Stimulated activated CD4-positive, alpha-beta T cell treated with anti-CD3 and anti-CD28 coated beads, Interleukin-2, amount 100 ng/mL, for 48 hours (primary cell): ENCODE measurements at regions not wholly inside any gene's neighbourhood (a gene's known extent, or its start where the extent isn't known, plus 50 kb on each side); places are given as distances from the start of the nearest gene placed in this dataset.
"Not testable (repeated sequence)": the region's sequence is repeated elsewhere in the genome, so short reads cannot be mapped to it uniquely, and the experiment has no call there.

Source experiments
- DNase-seq, 2 donors: peaks; one replicate each; pipeline ENCODE4 v3.0.0-alpha.2; 2020

DNA sequence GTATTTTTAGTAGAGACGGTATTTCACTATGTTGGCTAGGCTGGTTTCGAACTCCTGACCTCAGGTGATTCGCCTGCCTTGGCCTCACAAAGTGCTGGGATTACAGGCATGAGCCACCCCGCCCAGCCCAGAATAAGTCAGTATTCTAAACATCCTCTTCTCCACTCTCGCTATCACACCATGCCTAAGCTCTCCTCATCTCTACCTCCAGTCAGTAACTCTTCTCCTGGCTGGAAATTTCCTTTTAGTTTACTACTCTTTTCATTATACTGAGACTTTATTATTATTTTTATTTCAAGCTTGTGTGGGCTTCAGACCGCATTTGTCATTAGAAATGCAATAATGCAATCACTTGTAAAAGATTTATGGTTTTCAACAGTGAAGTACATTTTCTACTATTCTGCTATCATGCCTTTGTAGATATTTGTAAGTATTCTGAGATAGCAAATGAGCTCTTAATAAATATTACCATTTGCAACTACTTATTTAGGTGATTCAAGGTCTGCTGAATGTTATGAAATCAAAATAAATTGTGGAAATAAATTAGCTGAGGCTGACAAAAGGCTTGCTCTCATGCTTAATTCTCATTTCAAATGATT lies 617.3 kb upstream of the GOT2 start:
- no peak for DNase-seq

DNA sequence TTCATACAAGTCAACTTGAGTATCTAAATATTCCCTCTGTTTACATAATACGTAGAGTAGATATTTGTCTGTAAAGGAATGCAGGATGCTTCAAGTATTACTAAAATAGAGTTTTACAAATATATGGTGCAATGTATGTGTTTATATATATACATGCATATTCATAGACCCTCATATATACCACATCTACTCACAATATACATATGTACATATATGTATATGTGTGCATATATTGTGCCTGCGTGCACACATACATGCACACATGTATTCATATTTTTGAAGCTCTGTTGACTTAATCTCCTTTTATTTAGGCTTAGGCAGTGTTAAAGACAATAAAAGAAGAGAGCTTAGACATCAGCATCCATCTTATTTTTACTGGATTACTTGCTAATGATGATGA lies 616.6 kb upstream of the GOT2 start:
- no peak for DNase-seq

DNA sequence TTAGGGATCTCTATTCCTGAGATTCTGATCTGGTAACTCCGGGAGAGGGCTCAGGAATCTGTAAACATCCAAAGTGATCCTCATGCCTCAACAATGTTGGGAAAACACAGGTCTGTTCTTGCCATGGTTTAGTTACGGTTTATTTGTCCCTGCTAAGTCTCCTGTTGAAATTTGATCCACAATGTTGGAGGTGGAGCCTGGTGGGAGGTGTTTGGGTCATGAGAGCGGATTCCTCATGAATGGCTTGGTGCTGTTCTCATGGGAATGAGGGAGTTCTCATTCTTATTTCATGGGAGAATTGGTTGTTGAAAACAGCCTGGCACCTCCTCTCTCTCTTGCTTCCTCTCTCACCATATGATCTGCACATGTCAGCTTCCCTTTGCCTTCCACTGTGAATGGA lies 608.6 kb upstream of the GOT2 start:
- DNase-seq, result no peak

DNA sequence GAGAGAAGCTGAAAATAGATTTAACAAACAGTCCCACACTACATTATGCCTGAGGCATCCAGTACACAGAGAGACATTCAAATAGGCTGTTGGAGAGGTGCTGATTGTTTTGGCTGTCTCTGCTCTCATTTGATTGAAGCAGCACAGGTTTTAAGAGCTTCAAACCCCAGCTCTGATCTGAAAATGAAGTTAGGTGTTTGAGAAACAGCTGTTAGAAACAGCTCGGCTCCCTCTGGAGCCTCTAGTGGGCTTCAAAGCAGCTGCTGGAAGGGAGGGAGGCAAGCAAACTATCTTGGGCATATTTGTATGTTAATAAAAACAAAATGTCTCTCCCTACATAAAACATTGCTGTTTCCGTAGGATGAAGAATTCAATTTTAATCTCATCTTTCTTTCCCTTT lies 607.3 kb upstream of the GOT2 start:
- DNase-seq, result no peak

DNA sequence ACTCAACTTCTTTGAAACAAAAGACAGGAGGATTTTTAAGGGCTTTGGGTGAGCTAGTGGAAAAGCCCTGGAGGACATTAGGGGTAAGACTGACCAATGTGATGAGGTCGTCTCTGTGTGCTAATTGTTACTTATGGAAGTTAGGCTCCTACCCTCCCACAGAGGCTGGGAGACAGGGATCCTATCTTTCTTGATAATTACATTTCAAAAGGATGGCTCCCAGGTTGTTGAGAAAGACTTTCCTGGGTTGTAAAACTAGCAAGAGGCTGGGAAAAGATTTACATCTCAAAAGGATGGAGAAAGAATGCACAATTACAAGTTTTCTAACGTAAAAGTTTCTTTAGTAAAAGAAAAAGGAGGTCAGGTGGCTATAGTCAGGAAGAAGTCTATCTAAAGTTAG lies 605.8 kb upstream of the GOT2 start:
- no peak for DNase-seq

DNA sequence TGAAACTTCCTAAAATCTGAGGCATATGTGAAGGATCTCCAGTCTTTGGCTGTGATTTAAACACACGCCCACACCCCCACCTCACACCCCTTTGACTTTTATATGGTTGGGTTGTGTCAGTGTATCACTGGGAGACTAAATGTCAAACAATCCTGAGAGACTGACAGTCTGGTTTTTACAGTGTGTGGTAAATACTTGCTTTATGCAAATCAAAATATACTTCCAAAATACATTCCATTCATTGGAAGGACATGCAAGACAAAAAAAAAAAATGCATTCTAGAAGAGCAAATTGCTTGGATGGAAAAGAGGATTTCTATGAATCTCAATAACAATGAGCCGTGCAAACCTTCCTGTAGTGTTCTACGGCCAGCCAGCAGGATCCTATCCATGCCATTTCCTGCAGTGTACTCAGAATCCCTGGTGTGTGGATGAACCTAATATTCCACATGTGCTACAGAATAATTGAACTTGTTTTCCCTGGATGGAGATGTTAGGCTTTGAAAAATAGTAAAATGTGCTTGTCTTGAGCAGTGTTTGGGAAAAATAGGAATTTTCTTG lies 602.1 kb upstream of the GOT2 start:
- no peak for DNase-seq

DNA sequence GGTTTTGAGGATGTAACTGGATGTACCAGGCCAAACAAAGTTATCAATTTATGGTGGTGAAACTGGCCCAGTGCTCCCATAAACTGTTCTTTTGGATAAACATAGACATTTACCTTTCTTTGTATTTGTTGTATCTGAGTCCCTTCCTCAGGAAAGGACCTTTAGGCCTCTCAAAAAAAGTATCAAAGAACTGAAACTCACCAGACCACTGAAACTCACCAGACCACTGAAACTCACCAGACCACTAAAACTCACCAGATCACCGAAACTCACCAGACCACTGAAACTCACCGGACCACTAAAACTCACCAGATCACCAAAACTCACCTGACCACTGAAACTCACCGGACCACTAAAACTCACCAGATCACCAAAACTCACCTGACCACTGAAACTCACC lies 597.6 kb upstream of the GOT2 start:
- not testable (repeated sequence) for DNase-seq

DNA sequence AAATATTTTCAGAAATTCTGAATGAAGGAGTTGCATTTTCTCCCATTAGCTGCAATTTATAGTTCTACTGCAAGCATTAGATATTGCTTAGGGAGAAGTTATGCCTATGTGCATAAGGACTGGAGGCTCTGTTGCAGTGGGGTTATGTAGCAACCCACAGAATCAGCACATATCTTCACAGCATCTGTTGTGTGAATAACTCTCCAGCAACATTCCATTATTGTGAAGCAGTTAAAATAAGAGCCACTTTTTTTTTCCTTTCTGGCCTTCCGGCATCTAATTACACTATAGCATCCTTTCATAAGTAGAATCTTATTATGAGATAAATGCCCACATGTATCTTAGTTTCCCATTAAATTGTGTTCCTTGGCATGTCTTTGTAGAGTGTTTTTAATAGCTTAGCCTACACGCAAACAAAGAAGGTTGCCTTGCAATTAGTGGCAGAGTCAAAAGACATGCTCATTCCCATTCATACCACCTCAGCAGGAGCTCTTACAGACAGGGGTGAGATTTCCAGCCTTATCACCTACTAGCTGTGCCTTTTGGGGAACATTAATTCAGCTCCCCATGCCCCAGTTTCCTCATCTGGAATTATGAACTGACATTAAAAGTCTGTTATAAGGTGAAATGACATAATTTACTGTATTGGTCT lies 596.0 kb upstream of the GOT2 start:
- DNase-seq, result no peak

DNA sequence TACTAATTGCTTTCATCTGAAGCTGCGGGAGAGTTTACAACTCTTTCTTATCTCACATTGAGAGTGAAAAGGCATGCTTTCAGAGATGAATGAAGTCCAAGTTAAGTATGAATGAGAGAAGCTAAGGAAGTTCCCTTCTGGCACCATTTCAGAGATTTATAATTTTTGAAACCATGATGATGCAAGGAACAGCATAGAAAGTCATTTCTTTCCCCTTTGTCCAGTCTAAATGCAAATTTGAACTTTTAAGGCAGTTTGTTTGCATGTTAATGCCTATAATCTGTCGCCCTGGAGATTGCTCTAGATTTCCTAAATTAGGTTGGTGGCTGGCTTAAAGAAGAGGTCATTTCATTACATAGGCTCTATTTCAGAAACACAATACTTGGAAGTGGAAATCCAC lies 594.8 kb upstream of the GOT2 start:
- DNase-seq, result no peak

DNA sequence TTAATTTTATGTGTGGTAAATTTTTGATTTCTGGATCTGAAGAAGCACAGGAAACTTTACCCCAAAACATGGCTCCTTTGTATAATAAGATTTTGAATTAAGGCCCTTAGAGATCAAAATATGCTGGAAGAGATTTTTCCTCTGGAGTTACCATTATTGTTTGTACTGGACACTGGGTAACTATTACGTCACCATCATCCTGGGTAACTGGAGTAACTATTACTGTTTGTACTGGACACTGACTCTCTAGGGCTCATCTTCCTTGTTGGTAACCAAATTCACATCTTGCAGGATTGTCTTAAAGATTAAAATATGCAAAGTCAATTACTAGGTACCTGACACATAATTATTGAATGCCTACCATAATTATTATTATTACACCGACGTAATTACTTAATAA lies 593.8 kb upstream of the GOT2 start:
- no peak for DNase-seq

DNA sequence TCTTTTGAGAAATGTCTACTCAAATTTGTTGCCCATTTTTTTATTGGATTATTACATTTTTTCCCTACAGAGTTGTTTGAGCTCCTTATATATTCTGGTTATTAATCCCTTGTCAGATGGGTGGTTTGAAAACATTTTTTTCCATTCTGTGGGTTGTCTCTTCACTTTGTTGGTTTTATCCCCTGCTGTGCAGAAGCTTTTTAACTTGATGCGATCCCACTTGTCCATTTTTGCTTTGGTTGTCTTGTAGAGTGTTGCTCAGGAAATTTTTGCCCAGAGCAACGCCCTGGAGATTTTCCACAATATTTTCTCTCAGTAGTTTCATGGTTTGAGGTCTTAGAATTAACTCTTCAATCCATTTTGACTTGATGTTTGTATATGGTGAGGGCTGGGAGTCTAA lies 592.8 kb upstream of the GOT2 start:
- no peak for DNase-seq

DNA sequence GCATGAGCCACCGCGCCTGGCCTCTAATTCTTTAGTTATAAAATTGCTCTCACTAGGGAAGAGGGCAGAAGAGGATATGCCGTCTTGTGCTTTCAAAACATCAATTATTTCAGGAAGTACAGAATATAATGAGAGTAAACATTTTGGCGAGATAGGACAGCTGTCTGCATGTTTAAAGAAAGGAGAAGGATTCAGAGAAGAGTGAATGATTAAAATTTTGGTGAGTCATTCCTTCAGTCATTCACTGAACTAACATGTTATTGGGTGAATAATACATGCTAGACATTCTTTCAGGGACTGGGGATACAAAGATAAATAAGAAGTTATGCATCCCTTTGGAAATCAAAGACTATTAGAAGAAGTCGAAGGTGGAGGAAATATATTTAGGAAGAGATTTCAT lies 590.3 kb upstream of the GOT2 start:
- no peak for DNase-seq

DNA sequence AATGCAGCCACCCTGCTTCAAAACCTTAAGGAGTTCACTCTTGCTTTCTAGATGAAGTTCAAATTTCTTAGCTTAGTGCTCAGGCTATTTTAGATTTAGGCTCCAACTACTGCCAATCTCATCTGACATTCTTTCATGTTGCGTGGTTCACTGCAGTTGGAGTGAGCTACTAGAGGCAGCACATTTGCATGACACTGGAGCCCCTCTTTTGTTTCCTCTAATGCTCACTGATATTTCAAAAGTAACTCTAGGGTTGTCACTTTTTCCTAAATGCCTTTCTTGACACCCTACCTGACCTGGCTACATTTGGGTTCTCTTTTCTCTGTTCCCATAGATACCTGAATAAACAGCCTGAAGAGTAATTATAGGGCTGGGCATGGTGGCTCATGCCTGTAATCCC lies 586.5 kb upstream of the GOT2 start:
- no peak for DNase-seq

DNA sequence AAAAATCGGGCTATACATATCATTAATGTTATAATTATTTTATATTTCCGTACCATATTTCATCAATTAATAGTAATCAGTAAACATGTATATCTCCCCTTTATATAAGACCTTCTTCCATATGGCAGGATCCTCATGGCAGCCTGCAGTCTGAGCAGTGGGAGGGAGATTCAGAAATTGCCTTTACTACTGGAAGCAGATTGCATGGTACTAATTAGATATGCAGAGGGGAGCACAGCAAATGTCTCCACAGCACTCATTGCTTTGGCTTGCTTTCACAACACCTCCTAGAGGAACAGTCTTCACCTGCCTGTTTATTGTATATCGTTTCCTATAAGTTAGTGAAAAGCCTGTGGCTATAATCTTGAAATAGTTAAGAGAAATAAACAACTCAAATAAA lies 585.8 kb upstream of the GOT2 start:
- DNase-seq, result no peak

DNA sequence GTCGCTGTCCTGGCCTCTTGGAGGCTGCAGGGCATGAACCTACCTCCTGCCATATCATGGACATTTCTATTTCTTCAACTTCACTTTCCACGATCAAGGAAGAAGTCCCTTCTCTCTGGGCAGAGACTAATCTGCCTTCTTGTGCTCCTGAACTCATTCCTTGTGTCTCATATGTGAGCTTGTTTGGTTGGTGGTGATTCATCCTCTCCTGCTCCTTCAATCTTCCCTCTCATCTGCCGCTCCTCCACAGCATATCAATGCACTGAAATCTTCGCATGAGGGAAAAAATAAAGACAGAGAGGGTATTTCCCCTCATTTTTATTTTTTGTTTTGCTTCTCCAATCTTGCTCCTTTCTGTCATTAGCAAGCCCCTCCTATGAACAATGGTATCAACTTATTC lies 571.7 kb upstream of the GOT2 start:
- no peak for DNase-seq

DNA sequence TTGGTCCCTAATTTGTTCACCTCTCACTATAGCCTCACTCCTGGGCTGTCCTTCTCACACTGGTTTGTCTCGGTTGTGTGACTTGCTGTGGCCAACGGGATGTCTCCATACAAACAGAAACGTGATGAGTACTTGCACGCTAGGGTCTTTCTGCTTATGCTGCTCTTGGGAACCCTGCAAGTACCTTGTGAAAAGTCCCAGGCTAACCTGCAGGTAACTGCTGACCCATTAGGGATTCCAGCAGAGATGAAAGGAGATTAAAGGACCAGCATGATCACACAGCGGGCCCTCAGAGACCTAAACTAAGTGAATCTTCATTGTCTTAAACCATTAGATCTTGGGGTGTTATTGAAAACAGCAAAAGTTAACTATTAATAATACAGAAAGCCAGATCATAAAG lies 562.8 kb upstream of the GOT2 start:
- no peak for DNase-seq

DNA sequence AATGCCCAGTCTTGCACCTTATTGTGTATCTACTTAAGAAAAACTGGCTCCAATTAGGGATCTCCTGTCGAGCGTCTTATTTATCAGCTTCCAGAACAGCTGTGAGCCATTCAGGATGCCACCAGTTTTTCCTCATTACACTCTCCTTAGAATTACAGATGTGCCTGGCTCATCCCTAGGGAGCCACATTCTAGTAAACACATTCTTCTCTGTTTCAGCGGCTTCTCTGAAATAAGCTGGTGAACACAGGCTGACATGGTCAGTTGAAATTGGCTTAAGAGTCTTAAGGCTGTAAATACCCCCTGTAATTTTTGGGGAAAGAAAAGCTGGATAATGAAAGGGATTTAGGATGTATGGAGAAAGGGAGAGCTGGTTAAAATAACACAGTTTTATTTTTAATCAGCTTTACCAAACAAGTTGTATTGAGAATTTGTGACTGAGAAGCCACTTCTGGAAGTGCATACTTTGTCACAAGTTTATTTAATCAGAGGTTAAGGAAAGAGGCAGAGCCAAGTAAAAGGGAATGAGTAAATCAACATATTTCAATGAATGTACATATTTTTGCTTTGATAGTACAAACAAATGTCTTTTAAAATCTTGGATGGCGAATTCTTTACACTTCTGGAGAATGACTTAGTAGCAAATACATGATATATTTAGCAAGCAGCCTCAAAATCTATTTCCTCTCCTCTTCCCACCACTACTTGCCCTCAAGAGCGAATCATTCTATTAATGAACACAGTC lies 562.0 kb upstream of the GOT2 start:
- DNase-seq, result no peak

DNA sequence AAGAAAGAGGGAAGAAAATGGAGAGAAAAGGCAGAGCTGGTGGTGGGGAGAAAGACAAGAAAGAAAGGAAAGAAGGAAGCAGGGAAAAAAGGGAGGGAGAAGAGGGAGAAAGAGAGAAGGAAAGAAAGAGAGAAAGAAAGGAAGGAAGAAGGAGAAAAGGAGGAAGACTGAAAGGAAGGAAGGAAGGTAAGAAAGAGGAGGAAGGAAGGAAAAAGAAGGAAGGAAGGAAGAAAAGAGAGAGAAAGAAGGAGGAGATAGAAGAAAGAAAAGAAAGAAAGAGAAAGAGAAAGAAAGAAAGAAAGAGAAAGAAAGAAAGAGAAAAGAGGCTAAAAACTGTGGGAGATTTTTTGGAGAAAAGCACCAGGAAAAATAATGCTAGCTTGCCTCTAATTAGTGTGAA lies 561.4 kb upstream of the GOT2 start:
- no peak for DNase-seq

DNA sequence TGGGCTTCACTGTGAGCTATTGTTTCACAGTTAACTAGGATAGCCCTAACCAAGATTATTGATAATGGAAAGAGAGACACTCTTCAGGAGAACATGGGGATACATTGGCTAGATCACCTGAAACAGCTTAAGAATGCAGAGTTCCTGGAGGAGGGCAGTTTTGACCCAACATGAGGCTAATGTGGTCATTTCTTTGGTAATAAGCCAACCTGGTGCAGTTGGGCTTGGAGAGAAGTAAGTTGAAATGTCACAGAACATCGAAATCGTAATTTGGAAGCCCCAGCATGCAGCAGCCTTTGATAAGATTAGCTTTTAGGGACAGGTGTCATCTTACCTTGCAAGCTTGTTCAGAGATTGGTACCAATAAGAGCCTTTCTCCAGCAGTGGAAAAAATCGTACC lies 556.6 kb upstream of the GOT2 start:
- no peak for DNase-seq

DNA sequence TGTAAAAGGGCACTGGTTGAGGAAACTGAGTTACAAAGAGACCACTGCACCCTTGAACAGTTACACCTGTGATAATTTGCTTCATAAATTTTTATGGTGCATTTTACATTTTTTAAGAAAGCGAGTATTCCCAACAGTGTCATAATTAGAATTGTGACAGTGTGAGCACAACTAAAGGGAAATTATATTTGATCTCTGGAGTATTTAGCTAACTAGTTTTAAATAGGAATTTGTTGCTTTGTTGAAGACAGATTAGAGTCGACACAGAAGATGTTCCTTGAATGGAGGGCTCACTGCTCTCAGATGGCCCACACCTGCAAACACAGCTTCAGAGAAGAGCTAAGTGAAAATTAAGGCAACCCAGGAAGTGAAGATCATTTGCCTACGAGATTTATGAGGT lies 555.0 kb upstream of the GOT2 start:
- DNase-seq, result no peak

DNA sequence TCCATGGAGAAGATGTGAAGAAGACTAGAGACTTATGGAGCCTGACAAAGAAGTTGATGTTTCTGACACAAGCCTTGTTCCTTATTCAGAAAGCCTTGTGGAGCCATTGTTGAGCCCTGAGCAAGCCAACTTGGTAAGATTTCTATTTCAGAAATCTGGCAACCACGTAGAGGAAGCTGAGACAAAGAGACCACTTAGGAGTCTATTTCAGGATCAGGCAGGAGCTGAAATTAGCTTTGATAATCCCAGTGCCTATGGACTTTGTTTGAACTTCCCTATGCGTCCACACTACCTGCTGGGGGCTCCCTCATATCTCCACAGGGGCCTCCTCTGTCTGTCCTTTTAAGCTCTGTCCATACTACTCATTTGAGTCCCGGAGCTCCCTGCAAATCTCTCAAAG lies 540.0 kb upstream of the GOT2 start:
- DNase-seq, result no peak

DNA sequence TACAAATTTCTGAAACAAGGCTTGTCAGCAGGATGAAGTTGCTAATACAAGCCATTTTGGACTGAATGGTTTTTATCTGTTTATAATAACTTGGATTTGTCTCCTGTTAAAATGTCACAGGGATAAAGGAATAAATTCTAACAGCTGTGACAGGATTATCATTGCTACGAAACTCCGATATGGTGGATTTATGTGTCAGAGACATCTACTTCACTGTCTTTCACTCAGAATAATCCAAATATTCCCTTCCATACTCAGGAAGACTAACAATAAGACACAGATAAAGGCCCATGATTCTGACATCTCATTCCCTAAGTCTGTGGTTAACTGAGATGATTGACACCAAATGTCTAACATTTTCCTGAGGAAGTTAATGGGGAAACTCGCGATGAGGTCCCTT lies 529.8 kb upstream of the GOT2 start:
- DNase-seq, result no peak

DNA sequence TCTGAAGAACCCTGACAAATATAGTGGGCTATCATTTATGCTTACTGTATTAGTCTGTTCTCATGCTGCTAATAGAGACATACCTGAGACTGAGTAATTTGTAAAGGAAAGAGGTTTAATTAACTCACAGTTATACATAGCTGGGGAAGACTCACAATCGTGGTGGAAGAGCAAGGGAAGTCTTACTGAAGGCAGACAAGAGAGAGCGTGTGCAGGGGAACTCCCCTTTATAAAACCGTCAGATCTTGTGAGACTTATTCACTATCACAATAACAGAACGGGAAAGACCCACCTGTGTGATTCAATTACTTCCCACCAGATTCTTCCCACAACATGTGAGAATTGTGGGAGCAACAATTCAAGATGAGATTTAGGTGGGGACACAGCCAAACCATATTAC lies 526.8 kb upstream of the GOT2 start:
- no peak for DNase-seq

DNA sequence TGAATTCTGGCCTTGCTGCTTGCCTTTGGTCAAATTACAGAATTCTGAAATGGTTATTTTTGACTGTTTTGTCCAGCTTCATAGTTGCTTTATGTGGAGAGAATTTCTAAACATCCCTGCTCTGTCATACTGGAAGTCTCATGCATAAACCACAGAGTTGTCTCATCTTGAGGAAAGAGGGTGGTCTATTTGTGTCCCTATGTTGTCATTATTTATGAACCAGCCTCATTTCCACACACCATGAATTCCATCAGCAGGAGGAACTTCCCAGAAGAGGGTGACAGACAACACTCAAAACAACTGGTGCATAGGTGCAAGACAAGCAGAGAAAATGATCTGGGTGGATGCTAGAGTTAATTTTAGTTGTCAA lies 525.8 kb upstream of the GOT2 start:
- DNase-seq, result no peak
